Activated gamma-delta T cell treated with Interleukin-2 at 50 U/mL for 16 hours (primary cell): ENCODE measurements at regions not wholly inside any gene's neighbourhood (a gene's known extent, or its start where the extent isn't known, plus 50 kb on each side); places are given as distances from the start of the nearest gene placed in this dataset.
"Not testable (repeated sequence)": the region's sequence is repeated elsewhere in the genome, so short reads cannot be mapped to it uniquely, and the experiment has no call there.

Experiments used
- DNase-seq: peaks from one replicate; pipeline ENCODE4 v3.0.0-alpha.2; 2020

- no peak for DNase-seq
Observed at GRCh38 chr14:101251812-101252442, 309.4 kb upstream of the DIO3 start.

- DNase-seq = no peak
Observed at GRCh38 chr14:101252443-101253214, 308.7 kb upstream of the DIO3 start.

GRCh38 chr14:101253948-101254347 is 307.3 kb upstream of the DIO3 start:
- no peak for DNase-seq

- no peak for DNase-seq
Observed at GRCh38 chr14:101254805-101255764, 306.2 kb upstream of the DIO3 start.

- no peak for DNase-seq
Observed at GRCh38 chr14:101255765-101256125, 305.6 kb upstream of the DIO3 start.

GRCh38 chr14:101256266-101256665 is 305.0 kb upstream of the DIO3 start:
- DNase-seq = no peak

- DNase-seq = no peak
Observed at GRCh38 chr14:101257551-101257950, 303.7 kb upstream of the DIO3 start.

GRCh38 chr14:101259748-101260147 is 301.5 kb upstream of the DIO3 start:
- DNase-seq = no peak

- DNase-seq = not testable (repeated sequence)
Observed at GRCh38 chr14:101266441-101266840, 294.9 kb upstream of the DIO3 start.

GRCh38 chr14:101273091-101273490 is 288.2 kb upstream of the DIO3 start:
- no peak for DNase-seq

- no peak for DNase-seq
Observed at GRCh38 chr14:101276309-101277091, 284.8 kb upstream of the DIO3 start.

- DNase-seq = no peak
Observed at GRCh38 chr14:101282418-101282817, 278.9 kb upstream of the DIO3 start.

GRCh38 chr14:101284711-101285110 is 276.6 kb upstream of the DIO3 start:
- DNase-seq = no peak

GRCh38 chr14:101286271-101287018 is 274.9 kb upstream of the DIO3 start:
- DNase-seq = no peak

- DNase-seq = no peak
Observed at GRCh38 chr14:101288436-101289229, 272.7 kb upstream of the DIO3 start.

GRCh38 chr14:101289230-101289690 is 272.0 kb upstream of the DIO3 start:
- DNase-seq = no peak

- DNase-seq = no peak
Observed at GRCh38 chr14:101289911-101290310, 271.4 kb upstream of the DIO3 start.

- no peak for DNase-seq
Observed at GRCh38 chr14:101290611-101291010, 270.7 kb upstream of the DIO3 start.

GRCh38 chr14:101291390-101291789 is 269.9 kb upstream of the DIO3 start:
- no peak for DNase-seq

- no peak for DNase-seq
Observed at GRCh38 chr14:101292448-101292847, 268.8 kb upstream of the DIO3 start.

GRCh38 chr14:101293605-101294004 is 267.7 kb upstream of the DIO3 start:
- DNase-seq = no peak
